HFFc6 (cell line): ENCODE measurements at regions not wholly inside any gene's neighbourhood (a gene's known extent, or its start where the extent isn't known, plus 50 kb on each side); places are given as distances from the start of the nearest gene placed in this dataset.

ENCODE experiments used
- DNase-seq: peaks from one replicate; pipeline ENCODE4 v3.0.0-alpha.2; 2018
- H3K27ac Mint-ChIP-seq: 2 replicates; pipeline ENCODE4 v1.8.0; 2020; ENCODE audit warnings: mild to moderate bottlenecking, mixed read lengths
- H3K27me3 Mint-ChIP-seq: 2 replicates; pipeline ENCODE4 v1.8.0; 2021; ENCODE audit warnings: mild to moderate bottlenecking, moderate library complexity, mixed read lengths; ENCODE audit not compliant: insufficient read depth
- H3K36me3 Mint-ChIP-seq: 2 replicates; pipeline ENCODE4 v1.8.0; 2021; ENCODE audit warnings: low read depth, mixed read lengths
- H3K4me1 Mint-ChIP-seq: 2 replicates; pipeline ENCODE4 v1.8.0; 2020; ENCODE audit warnings: low read depth, mixed read lengths
- H3K4me3 Mint-ChIP-seq: 2 replicates; pipeline ENCODE4 v1.8.0; 2020; ENCODE audit warnings: mild to moderate bottlenecking, moderate library complexity, mixed read lengths
- H3K9me3 Mint-ChIP-seq: 2 replicates; pipeline ENCODE4 v1.8.0; 2020; ENCODE audit warnings: mild to moderate bottlenecking, mixed read lengths
- CTCF ChIP-seq: fragments of 200-600 bp; sonication (generic); IDR thresholded peaks from 2 replicates; pipeline ENCODE4 v1.5.0; 2021; ENCODE audit warnings: antibody characterized with exemption, mild to moderate bottlenecking

DNA sequence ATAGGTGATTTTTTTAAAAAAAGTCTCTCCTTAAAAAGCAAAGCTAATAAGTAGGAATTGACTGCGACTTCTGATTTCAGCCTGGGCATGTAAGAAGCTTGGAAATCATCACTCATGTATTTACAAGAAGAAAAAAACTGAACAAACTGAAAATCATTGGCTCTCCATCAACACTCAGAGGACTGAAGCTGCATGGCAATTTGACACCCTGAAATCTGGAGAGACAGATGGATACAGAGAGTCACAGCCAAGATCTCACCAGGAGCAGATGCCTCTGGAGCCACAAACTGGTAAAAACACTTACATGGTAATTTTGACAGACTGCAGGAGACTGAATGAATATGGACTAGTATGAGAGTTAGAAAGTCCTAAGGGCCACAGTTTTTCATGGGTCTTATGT, 191.2 kb upstream of the TCF21 start:
- TF ChIP-seq CTCF: no peak
- H3K27ac Mint-ChIP-seq: no peak overlapping the region; the same call in 1 of the 2 replicates
- DNase-seq: no peak
- H3K27me3 Mint-ChIP-seq: no peaks in the 10 kb centered on the region
- no peaks in the 10 kb centered on the region for H3K9me3 Mint-ChIP-seq
- peaks cover 30% of the 10 kb centered on the region for H3K4me1 Mint-ChIP-seq
- H3K4me3 Mint-ChIP-seq: no peak overlapping the region
- H3K36me3 Mint-ChIP-seq: peaks cover 20% of the 10 kb centered on the region

DNA sequence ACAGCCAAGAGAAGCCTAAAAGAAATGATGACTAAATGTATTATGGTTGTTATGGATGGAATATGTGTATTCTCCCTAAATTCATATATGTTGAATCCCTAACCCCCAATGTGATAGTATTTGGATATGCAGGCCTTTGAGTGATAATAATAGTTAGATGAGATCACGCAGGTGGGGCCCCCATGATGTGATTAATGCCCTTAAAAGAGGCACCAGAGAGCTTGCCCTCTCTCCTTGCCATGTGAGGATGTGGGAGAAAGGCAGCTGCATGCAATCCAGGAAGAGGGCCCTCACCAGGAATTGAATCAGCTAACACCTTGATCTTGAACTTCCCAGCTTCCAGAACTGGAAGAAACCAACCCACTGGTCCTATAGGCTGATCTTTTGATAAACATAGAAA, 190.6 kb upstream of the TCF21 start:
- peaks cover 20% of the 10 kb centered on the region for H3K36me3 Mint-ChIP-seq
- no peaks in the 10 kb centered on the region for H3K9me3 Mint-ChIP-seq
- TF ChIP-seq CTCF: no peak
- H3K4me3 Mint-ChIP-seq: no peak overlapping the region
- H3K27me3 Mint-ChIP-seq: no peaks in the 10 kb centered on the region
- no peak for DNase-seq
- H3K4me1 Mint-ChIP-seq: peaks cover 30% of the 10 kb centered on the region
- H3K27ac Mint-ChIP-seq: no peak overlapping the region; the same call in 1 of the 2 replicates

- TF ChIP-seq CTCF: no peak
- DNase-seq: no peak
- H3K9me3 Mint-ChIP-seq: no peaks in the 10 kb centered on the region
- H3K27ac Mint-ChIP-seq: no peak overlapping the region
- no peak overlapping the region for H3K4me3 Mint-ChIP-seq
- H3K4me1 Mint-ChIP-seq: peaks cover 43% of the 10 kb centered on the region
- no peaks in the 10 kb centered on the region for H3K27me3 Mint-ChIP-seq
- peaks cover 20% of the 10 kb centered on the region for H3K36me3 Mint-ChIP-seq
Measured at GRCh38 chr6:133699741-133700385, 189.1 kb upstream of the TCF21 start.

DNA sequence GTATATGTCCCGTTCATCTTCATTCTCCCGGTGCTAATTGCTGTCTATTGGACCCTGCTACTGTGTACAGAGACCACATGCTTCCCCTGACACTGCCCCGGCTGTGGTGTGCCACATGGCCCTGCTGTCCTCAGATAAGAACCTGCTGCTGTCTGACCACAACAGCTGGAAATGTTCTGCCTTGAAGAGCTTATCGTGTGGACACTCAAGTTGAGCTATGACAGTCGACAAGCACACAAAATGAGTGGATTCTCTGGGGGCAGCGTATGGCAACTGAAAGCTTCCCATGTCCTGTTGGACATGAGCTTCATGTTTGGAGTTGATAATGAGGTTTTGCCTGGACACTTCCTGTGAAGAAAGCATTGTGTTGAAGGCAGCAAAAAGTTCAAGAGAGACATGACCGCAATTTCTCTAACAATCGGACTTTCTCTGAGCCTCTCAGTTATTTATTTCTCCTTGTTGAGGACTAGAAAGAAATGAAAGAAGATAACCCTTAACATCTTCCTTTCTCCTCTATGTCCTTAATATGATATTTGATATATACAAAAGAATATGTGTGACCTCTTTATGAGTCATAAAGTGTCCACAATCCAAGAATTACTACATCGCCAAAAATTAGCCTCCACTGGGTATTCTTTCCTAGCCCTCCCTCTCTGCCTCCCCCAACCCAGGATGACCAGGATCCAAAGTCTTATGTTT, 187.1 kb upstream of the TCF21 start:
- no peak for DNase-seq
- no peak overlapping the region for H3K27ac Mint-ChIP-seq
- peaks cover 62% of the 10 kb centered on the region for H3K4me1 Mint-ChIP-seq
- no peak for TF ChIP-seq CTCF
- H3K27me3 Mint-ChIP-seq: no peaks in the 10 kb centered on the region
- no peaks in the 10 kb centered on the region for H3K9me3 Mint-ChIP-seq
- H3K36me3 Mint-ChIP-seq: peaks cover 20% of the 10 kb centered on the region
- H3K4me3 Mint-ChIP-seq: no peak overlapping the region

GRCh38 chr6:133704371-133704770, 184.5 kb upstream of the TCF21 start:
- Mint-ChIP-seq H3K4me3 (no peak overlapping the region), H3K9me3 (no peaks in the 10 kb centered on the region), H3K4me1 (peaks cover 71% of the 10 kb centered on the region), H3K27me3 (no peaks in the 10 kb centered on the region), H3K27ac (peak overlapping the region; percentile 86), H3K36me3 (peaks cover 25% of the 10 kb centered on the region)
- peak; percentile 31 for DNase-seq
- no peak for TF ChIP-seq CTCF
